Endothelial cell (in vitro differentiated cells): ENCODE measurements at regions not wholly inside any gene's neighbourhood (a gene's known extent, or its start where the extent isn't known, plus 50 kb on each side); places are given as distances from the start of the nearest gene placed in this dataset.

Source experiments
- DNase-seq: peaks from one replicate; pipeline ENCODE4 v3.0.0; 2021; ENCODE audit warnings: low spot score
- H3K27ac Mint-ChIP-seq: one replicate; pipeline ENCODE4 v1.8.0; 2021; ENCODE audit warnings: mixed read lengths, inconsistent platforms; ENCODE audit not compliant: unreplicated experiment
- H3K27me3 Mint-ChIP-seq: one replicate; pipeline ENCODE4 v1.8.0; 2021; ENCODE audit warnings: mild to moderate bottlenecking, moderate library complexity, mixed read lengths, inconsistent platforms; ENCODE audit not compliant: unreplicated experiment
- H3K36me3 Mint-ChIP-seq: one replicate; pipeline ENCODE4 v1.8.0; 2021; ENCODE audit warnings: mild to moderate bottlenecking, low read depth, mixed read lengths, inconsistent platforms; ENCODE audit not compliant: unreplicated experiment
- H3K4me1 Mint-ChIP-seq: one replicate; pipeline ENCODE4 v1.8.0; 2021; ENCODE audit warnings: mild to moderate bottlenecking, mixed read lengths, inconsistent platforms; ENCODE audit not compliant: unreplicated experiment
- H3K4me3 Mint-ChIP-seq: one replicate; pipeline ENCODE4 v1.8.0; 2021; ENCODE audit warnings: mild to moderate bottlenecking, mixed read lengths, inconsistent platforms; ENCODE audit not compliant: unreplicated experiment
- H3K9me3 Mint-ChIP-seq: one replicate; pipeline ENCODE4 v1.8.0; 2021; ENCODE audit warnings: mixed read lengths, inconsistent platforms; ENCODE audit not compliant: unreplicated experiment
- CTCF ChIP-seq: fragments of 200-600 bp; sonication (generic); IDR thresholded peaks from one replicate; pipeline ENCODE4 v1.5.0; 2021; ENCODE audit warnings: antibody characterized with exemption; ENCODE audit not compliant: unreplicated experiment

- no peak overlapping the region for H3K4me3 Mint-ChIP-seq
- H3K36me3 Mint-ChIP-seq, result no peaks in the 10 kb centered on the region
- no peak for DNase-seq
- TF ChIP-seq CTCF, result no peak
- H3K27me3 Mint-ChIP-seq, result no peaks in the 10 kb centered on the region
- no peaks in the 10 kb centered on the region for H3K9me3 Mint-ChIP-seq
- no peak overlapping the region for H3K27ac Mint-ChIP-seq
- peaks cover 5% of the 10 kb centered on the region for H3K4me1 Mint-ChIP-seq
Observed at GRCh38 chrX:45524805-45525204, 324.1 kb upstream of the DIPK2B start.

- Mint-ChIP-seq H3K4me3 (no peak overlapping the region), H3K36me3 (no peaks in the 10 kb centered on the region), H3K4me1 (peaks cover 5% of the 10 kb centered on the region), H3K27ac (no peak overlapping the region), H3K9me3 (no peaks in the 10 kb centered on the region), H3K27me3 (no peaks in the 10 kb centered on the region)
- TF ChIP-seq CTCF, result no peak
- DNase-seq, result no peak
Observed at GRCh38 chrX:45524296-45524695, 323.6 kb upstream of the DIPK2B start.

GRCh38 chrX:45518552-45518951 lies 317.9 kb upstream of the DIPK2B start:
- Mint-ChIP-seq H3K27ac (no peak overlapping the region), H3K36me3 (no peaks in the 10 kb centered on the region), H3K4me3 (no peak overlapping the region), H3K9me3 (no peaks in the 10 kb centered on the region), H3K4me1 (no peaks in the 10 kb centered on the region), H3K27me3 (no peaks in the 10 kb centered on the region)
- no peak for DNase-seq
- TF ChIP-seq CTCF, result no peak

- H3K27me3 Mint-ChIP-seq, result no peaks in the 10 kb centered on the region
- H3K4me1 Mint-ChIP-seq, result no peaks in the 10 kb centered on the region
- no peaks in the 10 kb centered on the region for H3K36me3 Mint-ChIP-seq
- TF ChIP-seq CTCF, result no peak
- no peak overlapping the region for H3K27ac Mint-ChIP-seq
- H3K9me3 Mint-ChIP-seq, result no peaks in the 10 kb centered on the region
- no peak overlapping the region for H3K4me3 Mint-ChIP-seq
- DNase-seq, result no peak
Observed at GRCh38 chrX:45517090-45517973, 316.7 kb upstream of the DIPK2B start.
